AG04449 (cell line): ENCODE measurements at regions not wholly inside any gene's neighbourhood (a gene's known extent, or its start where the extent isn't known, plus 50 kb on each side); places are given as distances from the start of the nearest gene placed in this dataset.

Experiments
- CTCF ChIA-PET: fragments of 350-600 bp; formaldehyde crosslinking; extraction: SDS; loops from one replicate; lab custom pipeline; 2021; ENCODE audit warnings: antibody characterized with exemption; lab: Yijun Ruan, JAX
- POLR2A ChIA-PET: fragments of 400-600, 350-600 bp; formaldehyde crosslinking; extraction: SDS; loops from one replicate; lab custom pipeline; 2020; ENCODE audit warnings: antibody characterized with exemption, inconsistent platforms; lab: Yijun Ruan, JAX
- DNase-seq: peaks from one replicate; pipeline ENCODE4 v3.0.0-alpha.2; 2010; ENCODE audit warnings: low read depth, low spot score
- H3K4me3 ChIP-seq: 2 replicates; pipeline ENCODE4 v1.5.1; 2011; ENCODE audit warnings: low read depth, mild to moderate bottlenecking, control low read depth, low read length
- CTCF ChIP-seq: IDR thresholded peaks from one replicate; pipeline ENCODE4 v1.5.1; 2011; ENCODE audit warnings: mild to moderate bottlenecking, moderate library complexity, low read length, control low read depth, inconsistent platforms; ENCODE audit not compliant: insufficient read depth; ENCODE audit errors: missing control alignments

DNA sequence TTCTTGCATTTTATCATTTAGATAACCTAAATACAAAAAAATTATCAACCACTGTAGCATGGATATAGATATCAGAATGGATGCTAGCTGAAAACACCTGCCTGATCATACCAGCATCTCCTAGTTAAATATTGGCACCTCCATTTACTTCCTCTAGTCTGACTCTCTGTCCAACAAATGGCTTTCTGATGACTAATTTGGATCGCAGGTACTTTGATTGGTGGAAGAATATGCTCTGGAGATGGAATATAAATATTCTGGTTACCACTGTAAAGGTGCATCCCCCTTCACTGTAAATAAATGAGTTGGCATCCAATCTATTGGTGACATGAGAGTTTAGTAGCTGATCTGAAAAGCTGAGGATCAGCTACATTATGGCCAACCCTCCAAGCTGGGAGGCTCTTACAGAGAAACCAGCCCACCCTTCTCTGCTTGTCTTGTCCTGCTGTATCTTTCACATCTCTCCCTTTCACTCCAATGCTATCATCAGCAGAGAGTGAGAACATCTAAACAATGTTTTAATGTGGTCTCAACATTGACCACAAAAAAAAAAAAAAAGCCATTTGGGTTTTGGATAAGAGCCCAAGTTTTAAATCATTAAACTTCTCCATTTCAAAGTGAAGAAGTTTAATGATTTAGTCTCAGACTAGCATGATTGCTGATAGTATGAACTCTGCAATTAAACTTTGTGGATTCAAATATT is 90.5 kb downstream of the PMAIP1 start:
- no peak for DNase-seq
- CTCF ChIA-PET, result interaction anchor here (0.8 to 8.0 kb wide), 7 partner anchors 12 to 695 kb away, joined by 3 to 131 read pairs (median 4); no protein-coding TSS in a partner anchor
- no peak overlapping the region for H3K4me3 ChIP-seq
- no peak for TF ChIP-seq CTCF
- POLR2A ChIA-PET, result no interaction called here

DNA sequence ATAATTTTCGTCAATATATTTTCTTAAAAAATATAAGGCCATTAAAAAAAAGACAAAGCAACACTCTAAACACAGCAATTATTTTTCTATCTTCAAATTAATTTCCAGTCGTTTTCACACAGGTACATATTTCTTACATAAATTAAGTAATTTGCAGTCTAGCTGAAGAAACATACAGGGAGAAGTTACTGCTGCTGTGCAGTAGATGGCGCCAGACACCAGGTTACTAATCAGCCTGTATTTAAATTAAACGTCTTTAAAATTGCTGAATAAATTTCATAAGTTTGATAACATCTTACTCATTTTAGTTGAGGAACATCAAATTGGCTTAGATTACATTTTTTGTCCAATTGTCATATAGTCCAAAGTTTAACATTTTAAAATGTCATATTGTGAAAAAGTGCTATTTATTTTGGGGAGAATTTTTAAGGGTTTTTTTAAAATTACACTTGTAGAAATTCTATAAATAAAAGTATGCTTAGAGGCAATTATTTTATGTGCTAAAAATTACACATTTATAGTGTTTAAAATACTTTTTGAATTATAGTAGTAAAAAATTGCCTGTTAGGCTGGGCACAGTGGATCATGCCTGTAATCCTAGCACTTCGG is 88.4 kb downstream of the PMAIP1 start:
- ChIA-PET CTCF (interaction anchor here (0.6 to 8.0 kb wide), 25 partner anchors 8 to 1514 kb away, joined by 3 to 131 read pairs (median 4); no protein-coding TSS in a partner anchor), POLR2A (no interaction called here)
- H3K4me3 ChIP-seq, result no peak overlapping the region
- DNase-seq, result peak; percentile 9
- peak; percentile 75 for TF ChIP-seq CTCF

DNA sequence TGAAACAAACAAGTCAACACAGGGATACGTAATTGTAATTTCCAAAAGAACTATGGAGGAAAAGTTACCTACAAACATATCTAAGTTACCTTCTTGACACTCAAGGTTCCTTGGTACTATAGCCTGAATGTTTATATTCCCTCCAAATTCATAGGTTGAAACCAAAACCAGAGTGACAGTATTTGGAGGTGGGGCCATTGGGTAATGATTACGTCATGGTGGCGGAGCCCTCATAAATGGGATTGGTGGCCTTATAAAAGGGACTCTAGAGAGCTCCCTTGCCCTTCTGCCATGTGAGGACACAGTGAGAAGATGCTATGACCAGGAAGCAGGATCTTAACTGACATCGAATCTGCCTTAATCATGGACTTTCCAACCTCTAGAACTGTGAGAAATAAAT is 87.3 kb downstream of the PMAIP1 start:
- CTCF ChIA-PET, result interaction anchor here (1.0 to 8.0 kb wide), 12 partner anchors 9 to 566 kb away, joined by 3 to 131 read pairs (median 6); no protein-coding TSS in a partner anchor
- no peak for TF ChIP-seq CTCF

GRCh38 chr18:59986139-59986538 is 86.3 kb downstream of the PMAIP1 start:
- no peak for TF ChIP-seq CTCF
- ChIA-PET CTCF (interaction anchor here (1.3 to 8.0 kb wide), 4 partner anchors 10 to 567 kb away, joined by 3 to 131 read pairs (median 21); no protein-coding TSS in a partner anchor), POLR2A (no interaction called here)
- no peak for DNase-seq
- H3K4me3 ChIP-seq, result no peak overlapping the region

More for the DNA sequence above, 87.3 kb downstream of the PMAIP1 start:
- DNase-seq, result no peak
- H3K4me3 ChIP-seq, result no peak overlapping the region
- POLR2A ChIA-PET, result no interaction called here

DNA sequence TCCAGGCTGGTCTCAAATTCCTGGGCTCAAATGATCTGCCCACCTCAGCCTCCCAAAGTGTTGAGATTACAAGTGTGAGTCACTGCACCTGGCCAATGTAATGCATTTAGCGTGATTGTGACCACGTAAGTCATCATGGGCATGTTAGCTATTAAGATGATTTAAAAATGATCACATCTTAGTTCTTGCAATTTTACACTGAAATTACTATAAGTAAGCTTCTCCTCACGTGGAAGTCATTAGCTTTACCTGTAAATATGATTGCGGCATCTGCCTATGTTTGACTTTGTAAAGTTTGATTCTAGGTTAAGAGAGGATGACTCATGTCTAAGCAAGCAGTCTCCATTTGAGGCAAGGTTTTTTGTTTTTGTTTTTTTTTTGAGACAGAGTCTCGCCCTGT is 85.5 kb downstream of the PMAIP1 start:
- TF ChIP-seq CTCF, result no peak
- ChIA-PET POLR2A (interaction anchor here (0.6 kb wide), 1 partner anchor 67 kb away, joined by 3 read pairs; no protein-coding TSS in a partner anchor), CTCF (interaction anchor here (2.2 to 8.0 kb wide), 3 partner anchors 11 to 567 kb away, joined by 13 to 131 read pairs (median 29); no protein-coding TSS in a partner anchor)
- DNase-seq, result no peak
- H3K4me3 ChIP-seq, result no peak overlapping the region

- DNase-seq, result no peak
- no peak for TF ChIP-seq CTCF
- ChIA-PET POLR2A (no interaction called here), CTCF (interaction anchor here (2.2 kb wide), 1 partner anchor 147 kb away, joined by 13 read pairs; no protein-coding TSS in a partner anchor)
- no peak overlapping the region for H3K4me3 ChIP-seq
These were observed 83.7 kb downstream of the PMAIP1 start for GRCh38 chr18:59983506-59983905.
